Upper lobe of right lung (tissue), 1 donor: ENCODE measurements at regions not wholly inside any gene's neighbourhood (a gene's known extent, or its start where the extent isn't known, plus 50 kb on each side); places are given as distances from the start of the nearest gene placed in this dataset.

Experiments used
- ATAC-seq: fragments of 200-7000 bp; cut with Tn5 transposase; one replicate; pipeline ENCODE4 v1.9.1; 2020; ENCODE audit warnings: mild to moderate bottlenecking, moderate library complexity
- DNase-seq: peaks from one replicate; pipeline ENCODE4 v3.0.0-alpha.2; 2020
- H3K27ac ChIP-seq: fragments of 200-600 bp; one replicate; pipeline ENCODE4 v1.8.0; 2022
- H3K27me3 ChIP-seq: fragments of 200-600 bp; one replicate; pipeline ENCODE4 v1.8.0; 2022; ENCODE audit warnings: mild to moderate bottlenecking
- H3K36me3 ChIP-seq: fragments of 200-600 bp; one replicate; pipeline ENCODE4 v1.8.0; 2022
- H3K4me1 ChIP-seq: fragments of 200-600 bp; one replicate; pipeline ENCODE4 v1.8.0; 2022
- H3K4me3 ChIP-seq: fragments of 200-600 bp; one replicate; pipeline ENCODE4 v1.8.0; 2022; ENCODE audit warnings: mild to moderate bottlenecking
- H3K9me3 ChIP-seq: fragments of 200-600 bp; one replicate; pipeline ENCODE4 v1.8.0; 2022
- intact Hi-C: fragments of 100-400 bp; cut with DNase I; formaldehyde crosslinking; loops from one replicate; pipeline ENCODE4 v1.11.0; 2022
- TF ChIP-seq, protein P1 (sequence below): fragments of 200-600 bp; IDR thresholded peaks from one replicate; pipeline ENCODE4 v1.8.0; 2022; ENCODE audit warnings: antibody characterized with exemption
- donor health status: DM: no; HTN: yes; CAD: no; lungs with severe emphysema.

DNA sequence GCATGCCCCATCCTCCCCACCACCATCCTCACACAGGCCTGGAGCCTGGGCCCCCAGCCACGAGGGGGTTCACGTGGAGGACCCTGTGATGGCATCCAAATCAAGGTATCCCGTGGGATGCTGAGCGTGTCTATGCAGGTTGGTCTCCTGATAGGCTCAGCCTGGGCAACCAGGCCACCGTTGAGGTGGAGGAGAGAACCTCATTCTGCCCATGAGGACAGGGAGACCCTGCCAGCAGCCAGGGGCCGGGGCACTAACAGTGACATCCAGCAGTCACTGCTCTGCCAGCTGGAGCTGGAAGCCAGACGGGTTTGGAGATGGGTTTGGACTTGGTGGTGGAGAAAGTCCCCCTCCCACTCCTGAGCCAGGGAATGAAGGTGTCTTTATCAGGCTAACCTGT, 582.8 kb downstream of the MATN1 start:
- TF ChIP-seq, protein P1, sequence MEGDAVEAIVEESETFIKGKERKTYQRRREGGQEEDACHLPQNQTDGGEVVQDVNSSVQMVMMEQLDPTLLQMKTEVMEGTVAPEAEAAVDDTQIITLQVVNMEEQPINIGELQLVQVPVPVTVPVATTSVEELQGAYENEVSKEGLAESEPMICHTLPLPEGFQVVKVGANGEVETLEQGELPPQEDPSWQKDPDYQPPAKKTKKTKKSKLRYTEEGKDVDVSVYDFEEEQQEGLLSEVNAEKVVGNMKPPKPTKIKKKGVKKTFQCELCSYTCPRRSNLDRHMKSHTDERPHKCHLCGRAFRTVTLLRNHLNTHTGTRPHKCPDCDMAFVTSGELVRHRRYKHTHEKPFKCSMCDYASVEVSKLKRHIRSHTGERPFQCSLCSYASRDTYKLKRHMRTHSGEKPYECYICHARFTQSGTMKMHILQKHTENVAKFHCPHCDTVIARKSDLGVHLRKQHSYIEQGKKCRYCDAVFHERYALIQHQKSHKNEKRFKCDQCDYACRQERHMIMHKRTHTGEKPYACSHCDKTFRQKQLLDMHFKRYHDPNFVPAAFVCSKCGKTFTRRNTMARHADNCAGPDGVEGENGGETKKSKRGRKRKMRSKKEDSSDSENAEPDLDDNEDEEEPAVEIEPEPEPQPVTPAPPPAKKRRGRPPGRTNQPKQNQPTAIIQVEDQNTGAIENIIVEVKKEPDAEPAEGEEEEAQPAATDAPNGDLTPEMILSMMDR: no peak
- intact Hi-C loops: no loop called here
- H3K27me3 ChIP-seq: peaks cover 5% of the 10 kb centered on the region
- H3K4me1 ChIP-seq: no peaks in the 10 kb centered on the region
- H3K27ac ChIP-seq: no peak overlapping the region
- no peak for ATAC-seq
- no peaks in the 10 kb centered on the region for H3K9me3 ChIP-seq
- no peak for DNase-seq
- H3K36me3 ChIP-seq: no peaks in the 10 kb centered on the region
- no peak overlapping the region for H3K4me3 ChIP-seq

DNA sequence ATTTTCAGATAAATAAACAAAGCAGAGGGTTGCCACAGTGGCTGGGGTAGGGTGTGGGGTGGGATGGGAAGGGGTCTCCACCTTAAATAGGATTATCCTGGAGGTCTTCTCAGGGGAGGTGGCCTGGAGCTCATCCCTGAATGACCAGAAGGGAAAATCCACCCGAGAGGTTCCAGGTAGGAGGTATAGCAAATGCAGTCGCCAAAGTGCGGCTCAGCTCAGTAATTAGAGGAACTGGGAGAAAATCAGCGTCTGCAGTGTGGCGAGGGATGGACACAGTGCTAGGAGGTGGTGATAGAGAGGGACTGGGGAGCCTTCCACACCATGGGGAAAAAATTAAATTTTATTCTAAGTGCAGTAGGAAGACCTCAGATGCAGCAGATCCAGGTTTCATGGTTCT, 584.5 kb downstream of the MATN1 start:
- intact Hi-C loops: no loop called here
- Histone ChIP-seq H3K27ac (no peak overlapping the region), H3K4me1 (no peaks in the 10 kb centered on the region), H3K9me3 (no peaks in the 10 kb centered on the region), H3K4me3 (no peak overlapping the region), H3K36me3 (no peaks in the 10 kb centered on the region), H3K27me3 (peaks cover 5% of the 10 kb centered on the region)
- TF ChIP-seq, protein P1: no peak
- ATAC-seq (no peak), DNase-seq (no peak)

DNA sequence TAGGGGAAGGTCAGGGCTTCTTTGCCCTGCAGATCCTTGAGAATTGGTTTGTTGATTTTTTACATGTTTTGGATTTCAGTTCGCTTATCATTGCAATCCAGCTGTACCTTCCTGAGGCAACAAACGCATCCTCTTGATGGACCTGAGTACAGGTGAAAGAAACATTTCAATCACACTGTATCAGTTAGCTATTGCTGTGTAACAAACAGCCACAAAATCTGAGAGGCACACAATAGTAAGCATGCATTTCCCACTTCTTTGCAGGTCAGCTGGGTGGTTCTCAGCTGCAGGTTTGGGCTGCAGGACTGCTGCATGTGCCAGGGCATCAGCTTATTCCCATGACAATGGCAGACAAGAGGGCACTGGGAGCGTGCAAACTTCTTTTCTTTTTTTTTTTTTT, 586.4 kb downstream of the MATN1 start:
- ATAC-seq: no peak
- Histone ChIP-seq H3K4me1 (no peaks in the 10 kb centered on the region), H3K36me3 (no peaks in the 10 kb centered on the region), H3K27me3 (peaks cover 5% of the 10 kb centered on the region), H3K9me3 (no peaks in the 10 kb centered on the region), H3K4me3 (no peak overlapping the region), H3K27ac (no peak overlapping the region)
- no peak for DNase-seq
- intact Hi-C loops: no loop called here
- TF ChIP-seq, protein P1: no peak

DNA sequence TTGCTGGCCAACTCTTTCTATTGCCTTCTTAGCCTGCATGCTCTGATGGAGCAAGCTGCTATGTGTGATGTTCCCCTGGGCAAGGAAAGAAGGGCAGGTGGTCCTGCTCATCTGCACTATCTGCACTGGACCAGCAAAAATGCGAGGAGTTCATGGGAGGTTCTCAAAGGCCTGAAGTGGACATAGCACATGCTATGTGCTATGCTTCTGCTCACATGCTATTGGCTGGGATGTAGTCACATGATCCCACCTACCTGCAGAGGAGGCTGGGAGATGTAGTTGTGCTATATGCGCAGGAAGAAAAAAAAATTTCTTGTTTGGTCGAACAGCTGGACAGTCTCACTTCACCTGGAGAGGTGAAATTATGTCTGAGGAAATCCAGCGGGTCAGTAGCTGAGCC, 587.7 kb downstream of the MATN1 start:
- TF ChIP-seq, protein P1: no peak
- Histone ChIP-seq H3K4me3 (no peak overlapping the region), H3K9me3 (no peaks in the 10 kb centered on the region), H3K27ac (no peak overlapping the region), H3K36me3 (no peaks in the 10 kb centered on the region), H3K4me1 (no peaks in the 10 kb centered on the region), H3K27me3 (peaks cover 5% of the 10 kb centered on the region)
- DNase-seq: no peak
- no peak for ATAC-seq
- intact Hi-C loops: no loop called here

DNA sequence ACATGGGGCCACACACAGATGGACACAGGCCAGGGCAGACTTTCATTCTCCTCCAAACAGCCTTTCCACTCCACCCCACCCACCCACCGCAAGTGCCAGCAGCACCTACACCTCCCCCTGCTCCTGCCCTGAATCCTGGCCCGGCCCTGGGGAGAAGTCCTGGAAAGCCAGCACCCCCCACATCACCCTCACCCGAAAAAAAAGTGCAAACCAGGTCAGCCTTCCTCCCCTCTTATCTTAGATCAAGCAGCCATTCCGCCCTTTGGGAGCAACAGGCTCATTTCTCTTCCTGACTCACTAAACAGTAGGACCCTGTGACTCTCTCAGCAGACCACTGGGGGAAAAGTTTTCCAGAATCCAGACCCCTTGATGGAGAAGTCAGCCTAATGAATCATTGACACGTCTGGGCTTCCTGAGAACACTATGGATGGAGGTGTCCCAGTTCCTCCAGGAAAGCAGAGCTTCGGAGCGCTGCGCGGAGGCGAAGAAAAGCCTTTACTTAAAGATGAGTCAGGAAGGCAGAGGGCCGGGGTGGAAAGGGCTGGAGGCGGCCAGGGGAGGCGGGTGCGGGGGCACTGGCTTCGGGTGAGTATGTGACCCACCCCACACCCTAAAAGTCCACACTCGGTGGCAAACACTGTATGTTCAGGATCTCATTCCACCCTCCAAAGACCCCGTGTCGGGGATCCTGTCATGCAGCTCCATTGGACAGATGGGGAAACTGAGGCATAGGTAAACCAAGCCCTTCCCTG, 588.7 kb downstream of the MATN1 start:
- DNase-seq: no peak

More for the DNA sequence above, 588.7 kb downstream of the MATN1 start:
- Histone ChIP-seq H3K27ac (no peak overlapping the region), H3K27me3 (peaks cover 5% of the 10 kb centered on the region), H3K36me3 (no peaks in the 10 kb centered on the region), H3K4me3 (no peak overlapping the region), H3K9me3 (no peaks in the 10 kb centered on the region), H3K4me1 (no peaks in the 10 kb centered on the region)
- intact Hi-C loops: no loop called here
- TF ChIP-seq, protein P1: no peak
- ATAC-seq: no peak
